Karpas-422 (cell line): ENCODE measurements at regions not wholly inside any gene's neighbourhood (a gene's known extent, or its start where the extent isn't known, plus 50 kb on each side); places are given as distances from the start of the nearest gene placed in this dataset.

Source experiments
- DNase-seq: peaks from one replicate; pipeline ENCODE4 v3.0.0-alpha.2; 2015
- H2AFZ ChIP-seq: fragments of 200-600 bp; sonication (generic); 2 replicates; pipeline ENCODE4 v1.6.1; 2014; ENCODE audit warnings: antibody characterized with exemption, low read length, mixed read lengths
- H3K27ac ChIP-seq: fragments of 200-600 bp; sonication (generic); 2 replicates; pipeline ENCODE4 v1.5.1; 2014; ENCODE audit warnings: mild to moderate bottlenecking, low read length, moderate library complexity
- H3K27me3 ChIP-seq: fragments of 200-600 bp; sonication (generic); 2 replicates; pipeline ENCODE4 v1.6.1; 2014; ENCODE audit warnings: low read length, mixed read lengths
- H3K36me3 ChIP-seq: fragments of 200-600 bp; sonication (generic); 2 replicates; pipeline ENCODE4 v1.6.1; 2014; ENCODE audit warnings: low read length, mixed read lengths; ENCODE audit not compliant: insufficient read depth
- H3K4me1 ChIP-seq: fragments of 200-600 bp; sonication (generic); 2 replicates; pipeline ENCODE4 v1.6.1; 2014; ENCODE audit warnings: mild to moderate bottlenecking, low read length, mixed read lengths
- H3K4me2 ChIP-seq: fragments of 200-600 bp; sonication (generic); 2 replicates; pipeline ENCODE4 v1.6.1; 2014; ENCODE audit warnings: low read length, low read depth, mild to moderate bottlenecking; ENCODE audit not compliant: poor library complexity, severe bottlenecking
- H3K4me3 ChIP-seq: fragments of 200-600 bp; sonication (generic); 2 replicates; pipeline ENCODE4 v1.5.1; 2014; ENCODE audit warnings: mild to moderate bottlenecking, antibody characterized with exemption, low read length, mixed read lengths
- H3K79me2 ChIP-seq: fragments of 200-600 bp; sonication (generic); 2 replicates; pipeline ENCODE4 v1.6.1; 2014; ENCODE audit warnings: mild to moderate bottlenecking, low read length, mixed read lengths
- H3K9ac ChIP-seq: fragments of 200-600 bp; sonication (generic); 2 replicates; pipeline ENCODE4 v1.6.0; 2014; ENCODE audit warnings: low read length
- H3K9me2 ChIP-seq: fragments of 200-600 bp; sonication (generic), shearing (Covaris generic); replicated peaks from 2 replicates; pipeline ENCODE4 v1.6.0; 2014; ENCODE audit warnings: mild to moderate bottlenecking, low read length, moderate library complexity; ENCODE audit not compliant: insufficient read depth
- H3K9me3 ChIP-seq: fragments of 300-700, 200-600 bp; sonication (generic); 2 replicates; pipeline ENCODE4 v1.6.1; 2014; ENCODE audit warnings: low read length, mixed read lengths
- H4K20me1 ChIP-seq: fragments of 200-600 bp; sonication (generic); 2 replicates; pipeline ENCODE4 v1.6.1; 2014; ENCODE audit warnings: mild to moderate bottlenecking, antibody characterized with exemption, low read length, low read depth; ENCODE audit not compliant: insufficient read depth

- Histone ChIP-seq H3K4me3 (no peak overlapping the region), H3K79me2 (no peaks in the 10 kb centered on the region), H4K20me1 (no peaks in the 10 kb centered on the region), H3K9me3 (peaks cover 6% of the 10 kb centered on the region; the same call in 1 of the 2 replicates), H3K9ac (no peak overlapping the region), H3K27me3 (no peaks in the 10 kb centered on the region), H2AFZ (no peak overlapping the region), H3K27ac (no peak overlapping the region), H3K4me1 (no peaks in the 10 kb centered on the region), H3K4me2 (no peak overlapping the region), H3K36me3 (no peaks in the 10 kb centered on the region), H3K9me2 (no peaks in the 10 kb centered on the region)
- no peak for DNase-seq
These were observed 1454.9 kb downstream of the ZPLD1 start for GRCh38 chr3:103889675-103890074.

- Histone ChIP-seq H3K27me3 (no peaks in the 10 kb centered on the region), H3K9ac (no peak overlapping the region), H3K79me2 (no peaks in the 10 kb centered on the region), H3K9me2 (no peaks in the 10 kb centered on the region), H2AFZ (no peak overlapping the region), H3K27ac (no peak overlapping the region), H4K20me1 (no peaks in the 10 kb centered on the region), H3K9me3 (peaks cover 15% of the 10 kb centered on the region), H3K4me2 (no peak overlapping the region), H3K36me3 (no peaks in the 10 kb centered on the region), H3K4me1 (no peaks in the 10 kb centered on the region), H3K4me3 (no peak overlapping the region)
- DNase-seq = no peak
These were observed 1459.5 kb downstream of the ZPLD1 start for GRCh38 chr3:103894162-103894822.

- no peaks in the 10 kb centered on the region for H3K27me3 ChIP-seq
- H3K9me3 ChIP-seq = peaks cover 9% of the 10 kb centered on the region
- no peaks in the 10 kb centered on the region for H3K4me1 ChIP-seq
- H3K4me2 ChIP-seq = no peak overlapping the region
- H4K20me1 ChIP-seq = no peaks in the 10 kb centered on the region
- H3K36me3 ChIP-seq = no peaks in the 10 kb centered on the region
- no peak overlapping the region for H3K9ac ChIP-seq
- no peak overlapping the region for H3K27ac ChIP-seq
- DNase-seq = no peak
- no peaks in the 10 kb centered on the region for H3K79me2 ChIP-seq
- H2AFZ ChIP-seq = no peak overlapping the region
- no peaks in the 10 kb centered on the region for H3K9me2 ChIP-seq
- H3K4me3 ChIP-seq = no peak overlapping the region
These were observed 1464.5 kb downstream of the ZPLD1 start for GRCh38 chr3:103899328-103899727.

GRCh38 chr3:103904991-103905390, 1461.7 kb upstream of the ALCAM start:
- Histone ChIP-seq H3K4me2 (no peak overlapping the region), H3K27me3 (no peaks in the 10 kb centered on the region), H3K79me2 (no peaks in the 10 kb centered on the region), H3K27ac (no peak overlapping the region), H4K20me1 (no peaks in the 10 kb centered on the region), H3K36me3 (no peaks in the 10 kb centered on the region), H3K4me3 (no peak overlapping the region), H2AFZ (no peak overlapping the region), H3K4me1 (no peaks in the 10 kb centered on the region), H3K9me3 (peaks cover 10% of the 10 kb centered on the region; the same call in 1 of the 2 replicates), H3K9me2 (no peaks in the 10 kb centered on the region), H3K9ac (no peak overlapping the region)
- no peak for DNase-seq

GRCh38 chr3:103906304-103906703, 1460.4 kb upstream of the ALCAM start:
- H3K79me2 ChIP-seq = no peaks in the 10 kb centered on the region
- H3K4me2 ChIP-seq = no peak overlapping the region
- no peaks in the 10 kb centered on the region for H3K9me2 ChIP-seq
- H3K9me3 ChIP-seq = peaks cover 13% of the 10 kb centered on the region
- H3K9ac ChIP-seq = no peak overlapping the region
- DNase-seq = no peak
- H3K27ac ChIP-seq = no peak overlapping the region
- H3K27me3 ChIP-seq = no peaks in the 10 kb centered on the region
- H3K4me3 ChIP-seq = no peak overlapping the region
- H3K36me3 ChIP-seq = no peaks in the 10 kb centered on the region
- no peak overlapping the region for H2AFZ ChIP-seq
- no peaks in the 10 kb centered on the region for H3K4me1 ChIP-seq
- H4K20me1 ChIP-seq = no peaks in the 10 kb centered on the region

- H4K20me1 ChIP-seq = no peaks in the 10 kb centered on the region
- no peaks in the 10 kb centered on the region for H3K79me2 ChIP-seq
- H3K4me1 ChIP-seq = no peaks in the 10 kb centered on the region
- H3K27ac ChIP-seq = no peak overlapping the region
- peaks cover 13% of the 10 kb centered on the region for H3K9me3 ChIP-seq
- no peak overlapping the region for H3K9ac ChIP-seq
- H3K36me3 ChIP-seq = no peaks in the 10 kb centered on the region
- DNase-seq = no peak
- no peak overlapping the region for H3K4me2 ChIP-seq
- no peaks in the 10 kb centered on the region for H3K9me2 ChIP-seq
- no peak overlapping the region for H2AFZ ChIP-seq
- no peak overlapping the region for H3K4me3 ChIP-seq
- H3K27me3 ChIP-seq = no peaks in the 10 kb centered on the region
These were observed 1459.9 kb upstream of the ALCAM start for GRCh38 chr3:103906808-103907207.

GRCh38 chr3:103907567-103907966, 1459.1 kb upstream of the ALCAM start:
- no peaks in the 10 kb centered on the region for H3K79me2 ChIP-seq
- DNase-seq = no peak
- H3K27me3 ChIP-seq = no peaks in the 10 kb centered on the region
- no peak overlapping the region for H2AFZ ChIP-seq
- no peak overlapping the region for H3K4me2 ChIP-seq
- no peak overlapping the region for H3K9ac ChIP-seq
- H3K9me3 ChIP-seq = peaks cover 16% of the 10 kb centered on the region
- no peaks in the 10 kb centered on the region for H3K9me2 ChIP-seq
- H3K36me3 ChIP-seq = no peaks in the 10 kb centered on the region
- no peak overlapping the region for H3K4me3 ChIP-seq
- H3K4me1 ChIP-seq = no peaks in the 10 kb centered on the region
- no peaks in the 10 kb centered on the region for H4K20me1 ChIP-seq
- no peak overlapping the region for H3K27ac ChIP-seq

- no peak overlapping the region for H3K4me2 ChIP-seq
- no peaks in the 10 kb centered on the region for H3K36me3 ChIP-seq
- H3K79me2 ChIP-seq = no peaks in the 10 kb centered on the region
- no peak overlapping the region for H3K4me3 ChIP-seq
- H3K27ac ChIP-seq = no peak overlapping the region
- H3K9me3 ChIP-seq = peaks cover 21% of the 10 kb centered on the region
- no peak overlapping the region for H2AFZ ChIP-seq
- no peak for DNase-seq
- no peaks in the 10 kb centered on the region for H3K9me2 ChIP-seq
- H3K9ac ChIP-seq = no peak overlapping the region
- H4K20me1 ChIP-seq = no peaks in the 10 kb centered on the region
- H3K27me3 ChIP-seq = no peaks in the 10 kb centered on the region
- no peaks in the 10 kb centered on the region for H3K4me1 ChIP-seq
These were observed 1457.3 kb upstream of the ALCAM start for GRCh38 chr3:103909395-103909794.
